Fibroblast of lung (primary cell): ENCODE measurements at regions not wholly inside any gene's neighbourhood (a gene's known extent, or its start where the extent isn't known, plus 50 kb on each side); places are given as distances from the start of the nearest gene placed in this dataset.

Experiments
- CTCF ChIP-seq, 2 donors: IDR thresholded peaks in 1 of 2; conservative IDR thresholded peaks in 1 of 2; 1 replicate in 1 of 2; 2 replicates in 1 of 2; pipeline ENCODE4 v1.5.1; 2011 to 2012; ENCODE audit warnings: low read length in 2 of 2, control low read depth in 1 of 2, inconsistent platforms in 1 of 2, low read depth in 1 of 2, mild to moderate bottlenecking in 1 of 2
- EZH2 ChIP-seq: IDR thresholded peaks from 2 replicates; pipeline ENCODE4 v1.5.1; 2012; ENCODE audit warnings: low read length, control low read depth, mild to moderate bottlenecking; ENCODE audit errors: missing control alignments

- TF ChIP-seq CTCF (conservative IDR thresholded peaks at IDR 0.05 in 1 of 2, IDR thresholded peaks at IDR 0.05 in 1 of 2; ENCODE audit: low read depth in 1 of 2, low read length in 2 of 2) (no peak), EZH2 (no peak)
Observed at GRCh38 chr3:74752290-74752689, 137.8 kb upstream of the CNTN3 start.
